ENCODE measurements at regions not wholly inside any gene's neighbourhood (a gene's known extent, or its start where the extent isn't known, plus 50 kb on each side); places are given as distances from the start of the nearest gene placed in this dataset.

DNA sequence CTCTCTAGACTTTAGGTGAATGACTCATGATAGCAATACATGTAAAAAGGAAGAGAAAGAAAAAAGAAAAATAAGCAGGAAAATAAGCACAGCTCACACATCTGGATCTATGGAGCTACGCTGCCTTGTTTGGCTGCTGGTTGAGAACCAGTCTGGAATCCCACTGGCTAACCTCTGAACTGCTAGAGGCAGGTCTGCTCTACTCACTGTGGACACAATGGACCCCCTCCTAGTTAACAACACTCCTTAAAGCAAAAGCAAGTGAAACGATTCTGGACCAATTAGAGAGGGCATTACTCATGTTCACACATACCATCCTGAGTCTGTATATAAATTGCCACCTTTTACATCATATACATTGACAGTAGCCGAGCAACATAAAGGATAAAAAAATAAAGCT lies 383.2 kb upstream of the FLRT2 start:
- CTCF ChIA-PET: no interaction called here
- dilution Hi-C loops (cut with MboI; ENCODE audit: extremely low pct_ligation_motif_present, low sequenced_read_pairs): no loop called here

DNA sequence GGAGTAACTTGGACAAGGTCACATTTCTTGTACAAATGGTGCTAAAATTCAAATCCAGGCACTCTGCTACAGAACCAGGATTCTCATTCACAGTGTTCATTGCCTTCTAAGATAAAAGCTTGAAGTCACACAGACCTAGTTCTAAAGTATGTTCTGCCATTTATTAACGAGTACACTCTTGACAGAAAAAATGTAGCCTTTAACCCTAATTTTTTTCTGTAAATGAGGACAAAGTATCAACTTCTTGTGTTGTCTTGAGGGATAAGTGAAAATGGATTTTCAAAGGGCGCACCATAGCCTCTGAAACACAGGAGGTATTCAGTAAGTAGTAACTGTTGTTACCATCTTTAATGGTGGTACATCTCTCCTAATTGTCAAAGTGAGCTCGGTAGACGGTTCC lies 379.8 kb upstream of the FLRT2 start:
- H3K4me2 ChIP-seq (ENCODE audit: insufficient read depth, low read length): no peak overlapping the region
- FAIRE-seq: no peak
- no peaks in the 10 kb centered on the region for H3K4me1 ChIP-seq (ENCODE audit: control insufficient read depth, extremely low read depth, insufficient read depth, low read length)
- TF ChIP-seq MYC (IDR thresholded peaks at IDR 0.05; ENCODE audit: low read depth, low read length) (no peak), POLR2A (IDR thresholded peaks at IDR 0.05; ENCODE audit: low read depth, low read length) (no peak), FOS (IDR thresholded peaks at IDR 0.05; ENCODE audit: borderline replicate concordance, insufficient read depth, low read length) (no peak), EZH2 (IDR thresholded peaks at IDR 0.05; ENCODE audit: borderline replicate concordance, low read depth, low read length, severe bottlenecking) (no peak), POLR2AphosphoS5 (IDR thresholded peaks at IDR 0.05; ENCODE audit: insufficient read depth, low read depth, low read length) (no peak), GATA2 (IDR thresholded peaks at IDR 0.05; ENCODE audit: insufficient read depth, insufficient read length, low read depth, low read length) (no peak), JUN (IDR thresholded peaks at IDR 0.05; ENCODE audit: borderline replicate concordance, insufficient read depth, insufficient read length, low read depth) (no peak)
- TF ChIP-seq, protein P1, sequence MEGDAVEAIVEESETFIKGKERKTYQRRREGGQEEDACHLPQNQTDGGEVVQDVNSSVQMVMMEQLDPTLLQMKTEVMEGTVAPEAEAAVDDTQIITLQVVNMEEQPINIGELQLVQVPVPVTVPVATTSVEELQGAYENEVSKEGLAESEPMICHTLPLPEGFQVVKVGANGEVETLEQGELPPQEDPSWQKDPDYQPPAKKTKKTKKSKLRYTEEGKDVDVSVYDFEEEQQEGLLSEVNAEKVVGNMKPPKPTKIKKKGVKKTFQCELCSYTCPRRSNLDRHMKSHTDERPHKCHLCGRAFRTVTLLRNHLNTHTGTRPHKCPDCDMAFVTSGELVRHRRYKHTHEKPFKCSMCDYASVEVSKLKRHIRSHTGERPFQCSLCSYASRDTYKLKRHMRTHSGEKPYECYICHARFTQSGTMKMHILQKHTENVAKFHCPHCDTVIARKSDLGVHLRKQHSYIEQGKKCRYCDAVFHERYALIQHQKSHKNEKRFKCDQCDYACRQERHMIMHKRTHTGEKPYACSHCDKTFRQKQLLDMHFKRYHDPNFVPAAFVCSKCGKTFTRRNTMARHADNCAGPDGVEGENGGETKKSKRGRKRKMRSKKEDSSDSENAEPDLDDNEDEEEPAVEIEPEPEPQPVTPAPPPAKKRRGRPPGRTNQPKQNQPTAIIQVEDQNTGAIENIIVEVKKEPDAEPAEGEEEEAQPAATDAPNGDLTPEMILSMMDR (IDR thresholded peaks at IDR 0.05; ENCODE audit: extremely low read depth in 1 of 2, insufficient read depth in 1 of 2, low read depth in 1 of 2, low read length in 2 of 2): no peak
- TF ChIP-seq, protein P2, sequence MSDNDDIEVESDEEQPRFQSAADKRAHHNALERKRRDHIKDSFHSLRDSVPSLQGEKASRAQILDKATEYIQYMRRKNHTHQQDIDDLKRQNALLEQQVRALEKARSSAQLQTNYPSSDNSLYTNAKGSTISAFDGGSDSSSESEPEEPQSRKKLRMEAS (IDR thresholded peaks at IDR 0.05; ENCODE audit: insufficient read depth, insufficient read length): no peak
- CTCF ChIA-PET: no interaction called here
- no peaks in the 10 kb centered on the region for H3K9me1 ChIP-seq (replicated peaks; ENCODE audit: control insufficient read depth, extremely low read depth, insufficient read depth, low read length)
- no peak for DNase-seq (ENCODE audit: low read depth, low spot score)
- H3K9ac ChIP-seq (replicated peaks; ENCODE audit: extremely low read depth, insufficient read depth, low read length): no peak overlapping the region
- no peak overlapping the region for H2AFZ ChIP-seq (ENCODE audit: low read depth, low read length)
- H3K27ac ChIP-seq (ENCODE audit: insufficient read depth, low read depth, low read length): no peak overlapping the region
- no TSS peak for BruUV-seq (replicated peaks)
- H3K4me3 ChIP-seq (replicated peaks in 1 of 3; ENCODE audit: insufficient read depth in 1 of 3, low read depth in 1 of 3, low read length in 3 of 3): no peak overlapping the region
- H3K79me2 ChIP-seq (ENCODE audit: control insufficient read depth, insufficient read depth, low read length): no peaks in the 10 kb centered on the region
- no peaks in the 10 kb centered on the region for H3K36me3 ChIP-seq (ENCODE audit: control insufficient read depth in 2 of 2, extremely low read depth in 1 of 2, insufficient read depth in 2 of 2, low read length in 2 of 2)
- H3K9me3 ChIP-seq (replicated peaks; ENCODE audit: control insufficient read depth, insufficient read depth, low read length): no peaks in the 10 kb centered on the region
- no peaks in the 10 kb centered on the region for H3K27me3 ChIP-seq (ENCODE audit: control insufficient read depth in 2 of 2, insufficient read depth in 2 of 2, low read length in 2 of 2)
- dilution Hi-C loops (cut with MboI; ENCODE audit: extremely low pct_ligation_motif_present, low sequenced_read_pairs) (no loop called here), intact Hi-C loops (cut with micrococcal nuclease) (no loop called here)
- POLR2A ChIA-PET: no interaction called here
- H4K20me1 ChIP-seq (replicated peaks; ENCODE audit: control insufficient read depth, extremely low read depth, insufficient read depth, low read length): no peaks in the 10 kb centered on the region

More for the DNA sequence above, 383.2 kb upstream of the FLRT2 start:
- intact Hi-C loops (cut with micrococcal nuclease): no loop called here
- H3K79me2 ChIP-seq (ENCODE audit: control insufficient read depth, insufficient read depth, low read length): no peaks in the 10 kb centered on the region
- H2AFZ ChIP-seq (ENCODE audit: low read depth, low read length): no peak overlapping the region
- H4K20me1 ChIP-seq (replicated peaks; ENCODE audit: control insufficient read depth, extremely low read depth, insufficient read depth, low read length): no peaks in the 10 kb centered on the region
- H3K4me3 ChIP-seq (replicated peaks in 1 of 3; ENCODE audit: insufficient read depth in 1 of 3, low read depth in 1 of 3, low read length in 3 of 3): no peak overlapping the region
- H3K4me2 ChIP-seq (ENCODE audit: insufficient read depth, low read length): no peak overlapping the region
- H3K9me3 ChIP-seq (replicated peaks; ENCODE audit: control insufficient read depth, insufficient read depth, low read length): no peaks in the 10 kb centered on the region
- no TSS peak for BruUV-seq (replicated peaks)
- TF ChIP-seq GATA2 (IDR thresholded peaks at IDR 0.05; ENCODE audit: insufficient read depth, insufficient read length, low read depth, low read length): no peak
- TF ChIP-seq FOS (IDR thresholded peaks at IDR 0.05; ENCODE audit: borderline replicate concordance, insufficient read depth, low read length): no peak
- H3K4me1 ChIP-seq (ENCODE audit: control insufficient read depth, extremely low read depth, insufficient read depth, low read length): no peaks in the 10 kb centered on the region
- POLR2A ChIA-PET: no interaction called here
- no peaks in the 10 kb centered on the region for H3K9me1 ChIP-seq (replicated peaks; ENCODE audit: control insufficient read depth, extremely low read depth, insufficient read depth, low read length)
- no peaks in the 10 kb centered on the region for H3K27me3 ChIP-seq (ENCODE audit: control insufficient read depth in 2 of 2, insufficient read depth in 2 of 2, low read length in 2 of 2)
- no peak overlapping the region for H3K27ac ChIP-seq (ENCODE audit: insufficient read depth, low read depth, low read length)
- FAIRE-seq (no peak), DNase-seq (ENCODE audit: low read depth, low spot score) (no peak)
- H3K9ac ChIP-seq (replicated peaks; ENCODE audit: extremely low read depth, insufficient read depth, low read length): no peak overlapping the region
- no peaks in the 10 kb centered on the region for H3K36me3 ChIP-seq (ENCODE audit: control insufficient read depth in 2 of 2, extremely low read depth in 1 of 2, insufficient read depth in 2 of 2, low read length in 2 of 2)
